Kidney epithelial cell (primary cell): ENCODE measurements at regions not wholly inside any gene's neighbourhood (a gene's known extent, or its start where the extent isn't known, plus 50 kb on each side); places are given as distances from the start of the nearest gene placed in this dataset.
"Not testable (repeated sequence)": the region's sequence is repeated elsewhere in the genome, so short reads cannot be mapped to it uniquely, and the experiment has no call there.

Source experiments
- DNase-seq: peaks from one replicate; pipeline ENCODE4 v3.0.0-alpha.2; 2010; ENCODE audit warnings: low read depth
- H3K27me3 ChIP-seq: 2 replicates; pipeline ENCODE4 v1.6.0; 2011; ENCODE audit warnings: low read length; ENCODE audit not compliant: control insufficient read depth, insufficient read depth
- H3K36me3 ChIP-seq: 2 replicates; pipeline ENCODE4 v1.5.1; 2011; ENCODE audit warnings: low read length; ENCODE audit not compliant: control insufficient read depth, insufficient read depth
- H3K4me3 ChIP-seq: 2 replicates; pipeline ENCODE4 v1.5.1; 2011; ENCODE audit warnings: low read depth, mild to moderate bottlenecking, control low read depth, low read length
- CTCF ChIP-seq: IDR thresholded peaks from 2 replicates; pipeline ENCODE4 v1.5.1; 2011; ENCODE audit warnings: mild to moderate bottlenecking, moderate library complexity, low read length, control low read depth, inconsistent platforms; ENCODE audit not compliant: insufficient read depth, poor library complexity, severe bottlenecking

- DNase-seq, result no peak
- Histone ChIP-seq H3K4me3 (no peak overlapping the region), H3K36me3 (no peaks in the 10 kb centered on the region), H3K27me3 (no peaks in the 10 kb centered on the region)
- TF ChIP-seq CTCF, result no peak
Observed at GRCh38 chr11:87603887-87604286, 566.2 kb downstream of the TMEM135 start.

- Histone ChIP-seq H3K4me3 (no peak overlapping the region), H3K36me3 (no peaks in the 10 kb centered on the region), H3K27me3 (no peaks in the 10 kb centered on the region)
- no peak for DNase-seq
- TF ChIP-seq CTCF, result no peak
Observed at GRCh38 chr11:87602776-87603175, 565.0 kb downstream of the TMEM135 start.

- H3K27me3 ChIP-seq, result no peaks in the 10 kb centered on the region
- no peak overlapping the region for H3K4me3 ChIP-seq
- DNase-seq, result no peak
- H3K36me3 ChIP-seq, result no peaks in the 10 kb centered on the region
- TF ChIP-seq CTCF, result no peak
Observed at GRCh38 chr11:87600938-87601337, 563.2 kb downstream of the TMEM135 start.

- Histone ChIP-seq H3K36me3 (no peaks in the 10 kb centered on the region), H3K4me3 (no peak overlapping the region), H3K27me3 (no peaks in the 10 kb centered on the region)
- no peak for DNase-seq
- no peak for TF ChIP-seq CTCF
Observed at GRCh38 chr11:87597725-87598124, 560.0 kb downstream of the TMEM135 start.

GRCh38 chr11:87596176-87596575, 558.4 kb downstream of the TMEM135 start:
- no peaks in the 10 kb centered on the region for H3K27me3 ChIP-seq
- TF ChIP-seq CTCF, result no peak
- no peaks in the 10 kb centered on the region for H3K36me3 ChIP-seq
- DNase-seq, result no peak
- no peak overlapping the region for H3K4me3 ChIP-seq

GRCh38 chr11:87589082-87589481, 551.3 kb downstream of the TMEM135 start:
- no peak for DNase-seq
- H3K36me3 ChIP-seq, result no peaks in the 10 kb centered on the region
- TF ChIP-seq CTCF, result no peak
- H3K27me3 ChIP-seq, result no peaks in the 10 kb centered on the region
- no peak overlapping the region for H3K4me3 ChIP-seq

GRCh38 chr11:87585613-87586012, 547.9 kb downstream of the TMEM135 start:
- not testable (repeated sequence) for H3K4me3 ChIP-seq, DNase-seq, H3K36me3 ChIP-seq, H3K27me3 ChIP-seq
